ENCODE measurements at regions not wholly inside any gene's neighbourhood (a gene's known extent, or its start where the extent isn't known, plus 50 kb on each side); places are given as distances from the start of the nearest gene placed in this dataset.

DNA sequence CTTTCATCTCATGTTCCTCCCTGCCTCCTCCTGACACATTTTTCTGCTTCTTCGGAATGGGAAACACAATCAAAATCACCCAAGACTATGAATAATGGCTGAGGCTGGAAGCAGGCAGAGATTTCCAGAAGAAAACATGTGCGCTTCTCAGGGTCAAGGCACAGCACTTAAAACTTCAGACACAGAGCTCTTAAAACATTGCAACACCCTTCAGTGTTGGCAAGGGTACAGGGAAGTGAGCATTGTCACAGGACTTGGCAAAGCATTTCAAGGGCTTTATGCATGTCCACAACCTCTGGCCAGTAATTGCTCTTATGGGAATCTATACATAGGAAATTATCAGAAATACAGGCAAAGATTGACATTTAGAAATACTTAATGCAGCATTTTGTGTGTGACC lies 477.6 kb upstream of the KLHL29 start:
- Histone ChIP-seq H3K9me3 (ENCODE audit: insufficient read depth, low read length) (no peaks in the 10 kb centered on the region), H4K20me1 (ENCODE audit: low read depth, low read length) (no peaks in the 10 kb centered on the region), H2AFZ (ENCODE audit: low read depth, low read length, severe bottlenecking) (no peak overlapping the region), H3K4me2 (ENCODE audit: low read depth, low read length, poor library complexity, severe bottlenecking) (no peak overlapping the region), H3K36me3 (ENCODE audit: low read length) (no peaks in the 10 kb centered on the region), H3K4me3 (ENCODE audit: insufficient read depth, low read length, poor library complexity, severe bottlenecking) (no peak overlapping the region), H3F3A (ENCODE audit: insufficient read depth) (no peaks in the 10 kb centered on the region), H3K9me2 (replicated peaks; ENCODE audit: insufficient read depth, low read length) (no peaks in the 10 kb centered on the region), H3K9ac (ENCODE audit: low read length) (no peak overlapping the region), H3K79me2 (ENCODE audit: insufficient read depth, low read length) (no peaks in the 10 kb centered on the region), H3K27ac (ENCODE audit: low read depth, low read length) (no peak overlapping the region), H3K27me3 (ENCODE audit: low read length) (no peaks in the 10 kb centered on the region)
- TF ChIP-seq EZH2phosphoT487 (conservative IDR thresholded peaks at IDR 0.05; ENCODE audit: low read length) = no peak
- TF ChIP-seq, protein P1, sequence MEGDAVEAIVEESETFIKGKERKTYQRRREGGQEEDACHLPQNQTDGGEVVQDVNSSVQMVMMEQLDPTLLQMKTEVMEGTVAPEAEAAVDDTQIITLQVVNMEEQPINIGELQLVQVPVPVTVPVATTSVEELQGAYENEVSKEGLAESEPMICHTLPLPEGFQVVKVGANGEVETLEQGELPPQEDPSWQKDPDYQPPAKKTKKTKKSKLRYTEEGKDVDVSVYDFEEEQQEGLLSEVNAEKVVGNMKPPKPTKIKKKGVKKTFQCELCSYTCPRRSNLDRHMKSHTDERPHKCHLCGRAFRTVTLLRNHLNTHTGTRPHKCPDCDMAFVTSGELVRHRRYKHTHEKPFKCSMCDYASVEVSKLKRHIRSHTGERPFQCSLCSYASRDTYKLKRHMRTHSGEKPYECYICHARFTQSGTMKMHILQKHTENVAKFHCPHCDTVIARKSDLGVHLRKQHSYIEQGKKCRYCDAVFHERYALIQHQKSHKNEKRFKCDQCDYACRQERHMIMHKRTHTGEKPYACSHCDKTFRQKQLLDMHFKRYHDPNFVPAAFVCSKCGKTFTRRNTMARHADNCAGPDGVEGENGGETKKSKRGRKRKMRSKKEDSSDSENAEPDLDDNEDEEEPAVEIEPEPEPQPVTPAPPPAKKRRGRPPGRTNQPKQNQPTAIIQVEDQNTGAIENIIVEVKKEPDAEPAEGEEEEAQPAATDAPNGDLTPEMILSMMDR (IDR thresholded peaks at IDR 0.05; ENCODE audit: insufficient read depth, low read length, poor library complexity, severe bottlenecking) = no peak

DNA sequence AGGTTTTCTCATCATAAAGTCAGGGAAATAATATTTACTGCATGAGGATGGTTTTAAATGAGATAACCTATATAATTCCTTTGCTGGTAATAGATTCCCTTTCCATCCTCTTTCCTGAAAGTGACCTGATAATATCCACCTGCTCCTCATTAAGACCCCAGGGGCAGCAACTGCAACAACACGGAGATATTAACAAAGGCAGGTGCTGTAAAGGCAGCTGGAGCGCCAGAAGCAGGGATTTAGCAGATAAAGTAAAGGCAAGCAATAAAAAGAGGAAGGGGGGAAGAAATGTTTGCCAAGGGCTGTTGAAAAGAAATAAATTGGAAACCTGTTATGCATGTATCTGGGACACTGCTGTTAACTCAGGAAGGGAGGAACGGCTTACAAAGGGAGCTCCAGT lies 472.6 kb upstream of the KLHL29 start:
- Histone ChIP-seq H3K27ac (ENCODE audit: low read depth, low read length) (no peak overlapping the region), H3K79me2 (ENCODE audit: insufficient read depth, low read length) (no peaks in the 10 kb centered on the region)

DNA sequence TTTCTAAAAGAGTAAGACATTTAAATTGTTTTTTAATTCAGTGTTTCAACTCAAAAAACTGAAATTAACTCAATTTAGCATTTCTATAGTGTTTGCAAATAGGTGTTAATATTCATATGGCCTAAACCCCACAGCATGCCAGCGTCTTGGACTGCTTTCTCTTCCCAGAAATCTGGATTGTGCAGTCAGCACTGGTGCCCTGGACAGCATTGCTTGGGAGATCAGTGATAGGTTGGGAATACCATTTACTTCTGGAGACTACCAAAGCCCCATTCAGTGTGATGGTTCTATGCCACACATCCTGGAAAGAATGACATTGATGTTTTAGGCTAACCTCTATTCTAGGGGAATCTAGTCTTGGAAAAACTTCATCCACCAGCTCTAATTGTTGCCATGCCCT lies 455.0 kb upstream of the KLHL29 start:
- Histone ChIP-seq H3K27ac (ENCODE audit: low read depth, low read length) (no peak overlapping the region), H3K9ac (ENCODE audit: low read length) (no peak overlapping the region), H3K79me2 (ENCODE audit: insufficient read depth, low read length) (no peaks in the 10 kb centered on the region), H4K20me1 (ENCODE audit: low read depth, low read length) (no peaks in the 10 kb centered on the region), H3K27me3 (ENCODE audit: low read length) (no peaks in the 10 kb centered on the region), H3F3A (ENCODE audit: insufficient read depth) (no peaks in the 10 kb centered on the region), H2AFZ (ENCODE audit: low read depth, low read length, severe bottlenecking) (no peak overlapping the region), H3K9me2 (replicated peaks; ENCODE audit: insufficient read depth, low read length) (no peaks in the 10 kb centered on the region), H3K9me3 (ENCODE audit: insufficient read depth, low read length) (no peaks in the 10 kb centered on the region), H3K4me3 (ENCODE audit: insufficient read depth, low read length, poor library complexity, severe bottlenecking) (no peak overlapping the region), H3K36me3 (ENCODE audit: low read length) (no peaks in the 10 kb centered on the region), H3K4me2 (ENCODE audit: low read depth, low read length, poor library complexity, severe bottlenecking) (no peak overlapping the region)
- TF ChIP-seq, protein P1 (IDR thresholded peaks at IDR 0.05; ENCODE audit: insufficient read depth, low read length, poor library complexity, severe bottlenecking) = no peak
- TF ChIP-seq EZH2phosphoT487 (conservative IDR thresholded peaks at IDR 0.05; ENCODE audit: low read length) = no peak

More for the DNA sequence above, 472.6 kb upstream of the KLHL29 start:
- Histone ChIP-seq H3K4me3 (ENCODE audit: insufficient read depth, low read length, poor library complexity, severe bottlenecking) (no peak overlapping the region), H3K36me3 (ENCODE audit: low read length) (no peaks in the 10 kb centered on the region), H2AFZ (ENCODE audit: low read depth, low read length, severe bottlenecking) (no peak overlapping the region), H3K27me3 (ENCODE audit: low read length) (no peaks in the 10 kb centered on the region), H3K9me3 (ENCODE audit: insufficient read depth, low read length) (no peaks in the 10 kb centered on the region), H3K9ac (ENCODE audit: low read length) (no peak overlapping the region), H4K20me1 (ENCODE audit: low read depth, low read length) (no peaks in the 10 kb centered on the region), H3K9me2 (replicated peaks; ENCODE audit: insufficient read depth, low read length) (no peaks in the 10 kb centered on the region), H3F3A (ENCODE audit: insufficient read depth) (no peaks in the 10 kb centered on the region), H3K4me2 (ENCODE audit: low read depth, low read length, poor library complexity, severe bottlenecking) (no peak overlapping the region)
- TF ChIP-seq, protein P1 (IDR thresholded peaks at IDR 0.05; ENCODE audit: insufficient read depth, low read length, poor library complexity, severe bottlenecking) = no peak
- TF ChIP-seq EZH2phosphoT487 (conservative IDR thresholded peaks at IDR 0.05; ENCODE audit: low read length) = no peak
